ENCODE measurements at regions not wholly inside any gene's neighbourhood (a gene's known extent, or its start where the extent isn't known, plus 50 kb on each side); places are given as distances from the start of the nearest gene placed in this dataset.

DNA sequence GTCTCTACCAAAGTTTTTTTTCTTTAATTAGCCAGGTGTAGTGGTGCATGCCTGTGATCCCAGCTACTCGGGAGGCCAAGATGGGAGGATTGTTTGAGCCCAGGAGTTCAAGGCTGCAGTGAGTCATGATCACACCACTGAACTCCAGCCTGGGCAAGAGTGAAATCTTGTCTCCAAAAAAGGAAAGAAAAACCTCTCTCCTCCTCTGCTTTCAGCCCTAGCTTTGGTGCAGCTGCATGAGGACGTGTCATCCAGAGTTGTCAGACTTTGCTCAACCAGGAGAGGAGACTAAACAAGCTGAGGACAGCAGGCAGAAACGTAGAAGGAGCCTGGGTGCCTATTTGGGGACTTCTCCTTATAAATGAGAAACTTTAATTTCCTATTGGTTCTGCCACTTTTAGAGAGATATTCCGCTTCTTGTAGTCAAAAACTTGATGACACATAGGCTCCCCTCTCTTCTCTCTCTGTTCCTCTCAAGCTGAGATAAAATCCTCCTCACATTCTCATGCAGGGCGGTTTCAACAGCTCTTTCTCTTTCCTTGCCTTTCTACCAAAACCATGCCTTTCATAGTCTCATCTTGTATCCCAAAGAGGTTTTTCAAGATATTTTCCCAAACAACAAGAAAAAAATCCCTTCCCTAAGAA, 205.4 kb downstream of the ARHGAP12 start:
- Histone ChIP-seq H2AFZ (ENCODE audit: low read depth, low read length) (no peak overlapping the region), H3K36me3 (ENCODE audit: insufficient read depth, low read length) (no peaks in the 10 kb centered on the region), H3K4me1 (ENCODE audit: insufficient read depth, low read length) (no peaks in the 10 kb centered on the region), H4K20me1 (ENCODE audit: insufficient read depth, low read length) (no peaks in the 10 kb centered on the region), H3K9me3 (ENCODE audit: insufficient read depth, low read length, severe bottlenecking) (no peaks in the 10 kb centered on the region), H3K4me3 (ENCODE audit: low read depth in 1 of 2, low read length in 2 of 2) (no peak overlapping the region), H3K27ac (ENCODE audit: low read length) (no peak overlapping the region), H3K27me3 (ENCODE audit: insufficient read depth, low read length, poor library complexity) (no peaks in the 10 kb centered on the region), H3K9ac (ENCODE audit: low read depth, low read length) (no peak overlapping the region), H3K79me2 (ENCODE audit: insufficient read depth, low read length) (no peaks in the 10 kb centered on the region), H3K4me2 (ENCODE audit: insufficient read depth, low read length) (no peak overlapping the region)
- DNase-seq, result no peak
- no peak for TF ChIP-seq EZH2 (IDR thresholded peaks at IDR 0.05; ENCODE audit: borderline replicate concordance, low read depth, low read length, severe bottlenecking)
- TF ChIP-seq, protein P1, sequence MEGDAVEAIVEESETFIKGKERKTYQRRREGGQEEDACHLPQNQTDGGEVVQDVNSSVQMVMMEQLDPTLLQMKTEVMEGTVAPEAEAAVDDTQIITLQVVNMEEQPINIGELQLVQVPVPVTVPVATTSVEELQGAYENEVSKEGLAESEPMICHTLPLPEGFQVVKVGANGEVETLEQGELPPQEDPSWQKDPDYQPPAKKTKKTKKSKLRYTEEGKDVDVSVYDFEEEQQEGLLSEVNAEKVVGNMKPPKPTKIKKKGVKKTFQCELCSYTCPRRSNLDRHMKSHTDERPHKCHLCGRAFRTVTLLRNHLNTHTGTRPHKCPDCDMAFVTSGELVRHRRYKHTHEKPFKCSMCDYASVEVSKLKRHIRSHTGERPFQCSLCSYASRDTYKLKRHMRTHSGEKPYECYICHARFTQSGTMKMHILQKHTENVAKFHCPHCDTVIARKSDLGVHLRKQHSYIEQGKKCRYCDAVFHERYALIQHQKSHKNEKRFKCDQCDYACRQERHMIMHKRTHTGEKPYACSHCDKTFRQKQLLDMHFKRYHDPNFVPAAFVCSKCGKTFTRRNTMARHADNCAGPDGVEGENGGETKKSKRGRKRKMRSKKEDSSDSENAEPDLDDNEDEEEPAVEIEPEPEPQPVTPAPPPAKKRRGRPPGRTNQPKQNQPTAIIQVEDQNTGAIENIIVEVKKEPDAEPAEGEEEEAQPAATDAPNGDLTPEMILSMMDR (IDR thresholded peaks at IDR 0.05; ENCODE audit: borderline replicate concordance, extremely low read depth, low read length, poor library complexity, severe bottlenecking), result no peak
- no peak for ATAC-seq (ENCODE audit: insufficient read depth, low read depth)

DNA sequence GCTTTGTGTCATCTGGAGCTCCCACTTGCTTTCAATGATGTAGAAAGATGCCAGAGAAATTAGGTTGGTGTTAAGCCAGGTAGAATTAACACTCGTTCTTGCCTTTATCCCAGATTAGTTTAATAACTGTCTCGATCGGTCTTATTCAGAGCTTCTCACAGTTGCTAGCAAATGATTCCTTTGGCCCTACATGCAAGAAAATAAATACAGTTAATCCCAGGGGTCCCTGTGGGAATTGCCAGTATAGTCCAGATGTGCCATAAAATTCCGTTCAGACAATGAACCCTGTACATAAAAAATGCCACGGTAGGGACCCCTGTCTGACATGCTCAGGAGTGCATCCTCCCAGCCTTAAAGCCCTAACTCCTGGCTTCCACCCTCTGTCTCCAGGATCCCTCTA, 207.5 kb downstream of the ARHGAP12 start:
- Histone ChIP-seq H3K27me3 (ENCODE audit: insufficient read depth, low read length, poor library complexity) (no peaks in the 10 kb centered on the region), H3K4me2 (ENCODE audit: insufficient read depth, low read length) (no peak overlapping the region), H3K9me3 (ENCODE audit: insufficient read depth, low read length, severe bottlenecking) (no peaks in the 10 kb centered on the region), H3K36me3 (ENCODE audit: insufficient read depth, low read length) (no peaks in the 10 kb centered on the region), H3K27ac (ENCODE audit: low read length) (no peak overlapping the region), H2AFZ (ENCODE audit: low read depth, low read length) (no peak overlapping the region), H3K4me3 (ENCODE audit: low read depth in 1 of 2, low read length in 2 of 2) (no peak overlapping the region), H4K20me1 (ENCODE audit: insufficient read depth, low read length) (no peaks in the 10 kb centered on the region), H3K79me2 (ENCODE audit: insufficient read depth, low read length) (no peaks in the 10 kb centered on the region), H3K4me1 (ENCODE audit: insufficient read depth, low read length) (no peaks in the 10 kb centered on the region), H3K9ac (ENCODE audit: low read depth, low read length) (no peak overlapping the region)
- TF ChIP-seq, protein P1 (IDR thresholded peaks at IDR 0.05; ENCODE audit: borderline replicate concordance, extremely low read depth, low read length, poor library complexity, severe bottlenecking), result no peak
- TF ChIP-seq EZH2 (IDR thresholded peaks at IDR 0.05; ENCODE audit: borderline replicate concordance, low read depth, low read length, severe bottlenecking), result no peak
- DNase-seq (no peak), ATAC-seq (ENCODE audit: insufficient read depth, low read depth) (no peak)

DNA sequence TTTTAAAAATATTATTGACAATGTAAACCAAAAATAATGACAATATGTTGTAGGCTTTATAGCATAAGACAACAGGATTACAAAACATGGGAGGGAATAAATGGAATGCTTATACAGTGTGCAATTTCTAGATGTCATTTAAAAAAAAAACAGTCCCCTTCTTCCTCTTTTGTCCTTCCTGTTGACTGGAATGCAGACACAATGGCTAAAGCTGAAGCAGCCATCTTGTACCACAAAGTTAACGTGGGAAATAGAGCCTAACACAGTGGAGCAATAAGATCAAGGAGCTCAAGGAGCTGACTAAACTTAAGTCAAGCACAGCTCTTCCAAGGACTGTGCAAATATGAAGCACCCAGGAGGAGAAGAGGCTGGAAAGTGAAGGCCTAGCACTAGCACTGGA, 208.1 kb downstream of the ARHGAP12 start:
- Histone ChIP-seq H3K27ac (ENCODE audit: low read length) (no peak overlapping the region), H3K36me3 (ENCODE audit: insufficient read depth, low read length) (no peaks in the 10 kb centered on the region), H3K27me3 (ENCODE audit: insufficient read depth, low read length, poor library complexity) (no peaks in the 10 kb centered on the region), H4K20me1 (ENCODE audit: insufficient read depth, low read length) (no peaks in the 10 kb centered on the region), H3K4me3 (ENCODE audit: low read depth in 1 of 2, low read length in 2 of 2) (no peak overlapping the region), H2AFZ (ENCODE audit: low read depth, low read length) (no peak overlapping the region), H3K4me1 (ENCODE audit: insufficient read depth, low read length) (no peaks in the 10 kb centered on the region), H3K79me2 (ENCODE audit: insufficient read depth, low read length) (no peaks in the 10 kb centered on the region), H3K9ac (ENCODE audit: low read depth, low read length) (no peak overlapping the region), H3K4me2 (ENCODE audit: insufficient read depth, low read length) (no peak overlapping the region), H3K9me3 (ENCODE audit: insufficient read depth, low read length, severe bottlenecking) (no peaks in the 10 kb centered on the region)
- TF ChIP-seq EZH2 (IDR thresholded peaks at IDR 0.05; ENCODE audit: borderline replicate concordance, low read depth, low read length, severe bottlenecking), result no peak
- TF ChIP-seq, protein P1 (IDR thresholded peaks at IDR 0.05; ENCODE audit: borderline replicate concordance, extremely low read depth, low read length, poor library complexity, severe bottlenecking), result no peak
- DNase-seq, result no peak
- no peak for ATAC-seq (ENCODE audit: insufficient read depth, low read depth)
